Gastroesophageal sphincter (tissue), 4 donors: ENCODE measurements at regions not wholly inside any gene's neighbourhood (a gene's known extent, or its start where the extent isn't known, plus 50 kb on each side); places are given as distances from the start of the nearest gene placed in this dataset.

Experiments
- ATAC-seq: fragments of 150-250 bp; one replicate; pipeline ENCODE4 v1.9.1; 2016; ENCODE audit warnings: mild to moderate bottlenecking, moderate library complexity
- H3K27ac ChIP-seq, 4 donors: fragments of 200-600 bp; sonication (generic) in 3 of 4; 1 replicate in 3 of 4; 2 replicates in 1 of 4; pipeline ENCODE4 v1.5.1; 2016 to 2019
- H3K27me3 ChIP-seq: fragments of 200-600 bp; sonication (generic); one replicate; pipeline ENCODE4 v1.5.1; 2019
- H3K36me3 ChIP-seq, 2 donors: fragments of 200-600 bp; sonication (generic); one replicate each; pipeline ENCODE4 v1.5.1; 2019; ENCODE audit warnings: control low read depth in 1 of 2
- H3K4me1 ChIP-seq, 3 donors: fragments of 200-600 bp; sonication (generic); 1 replicate in 2 of 3; 2 replicates in 1 of 3; pipeline ENCODE4 v1.5.1; 2016 to 2019; ENCODE audit warnings: control low read depth in 2 of 3
- H3K4me3 ChIP-seq, 2 donors: fragments of 200-600 bp; sonication (generic); one replicate each; pipeline ENCODE4 v1.5.1; 2019; ENCODE audit warnings: mild to moderate bottlenecking in 1 of 2, moderate library complexity in 1 of 2
- H3K9me3 ChIP-seq, 3 donors: fragments of 200-600 bp; sonication (generic); one replicate each; pipeline ENCODE4 v1.5.1; 2017 to 2019; ENCODE audit warnings: control low read depth in 2 of 3
- CTCF ChIP-seq, 4 experiments: fragments of 200-600 bp in 2 of 4; fragments of 450-650 bp in 2 of 4; sonication (generic) in 1 of 4; IDR thresholded peaks; one replicate each; pipeline ENCODE4 v1.5.1; 2017 to 2019; ENCODE audit warnings: antibody characterized with exemption in 4 of 4, mild to moderate bottlenecking in 2 of 4, moderate library complexity in 2 of 4
- EP300 ChIP-seq: sonication (generic); formaldehyde crosslinking; IDR thresholded peaks from one replicate; pipeline ENCODE4 v1.6.1; 2017; ENCODE audit warnings: antibody characterized with exemption, mild to moderate bottlenecking
- POLR2A ChIP-seq, 2 donors: fragments of 450-650 bp; IDR thresholded peaks; one replicate each; pipeline ENCODE4 v1.6.1; 2017; ENCODE audit warnings: antibody characterized with exemption in 2 of 2, mild to moderate bottlenecking in 2 of 2, moderate library complexity in 1 of 2
- POLR2AphosphoS5 ChIP-seq: sonication (generic); formaldehyde crosslinking; IDR thresholded peaks from one replicate; pipeline ENCODE4 v1.6.1; 2017; ENCODE audit warnings: antibody characterized with exemption
- WGBS, 2 donors: methylation state at CpG; one replicate each; pipeline ENCODE4 v1.1.5; 2018; ENCODE audit warnings: low coverage in 1 of 2; 5-methylcytosine and 5-hydroxymethylcytosine counted together

- no peak for ATAC-seq
Observed at GRCh38 chr17:31653691-31654090, 205.4 kb downstream of the COPRS start.

GRCh38 chr17:31650756-31651520 lies 208.1 kb downstream of the COPRS start:
- Histone ChIP-seq H3K36me3 (no peaks in the 10 kb centered on the region), H3K9me3 (peaks cover 0 to 7% (median 0%) of the 10 kb centered on the region in 3 donors), H3K27ac (peak overlapping the region in 1 of 4 donors; percentile 43), H3K4me1 (peaks cover 0 to 15% (median 0%) of the 10 kb centered on the region in 3 donors), H3K27me3 (no peaks in the 10 kb centered on the region), H3K4me3 (no peak overlapping the region)
- no peak for TF ChIP-seq EP300
- TF ChIP-seq POLR2AphosphoS5 = no peak
- TF ChIP-seq CTCF (IDR thresholded peaks at IDR 0.05) = no peak
- TF ChIP-seq POLR2A (IDR thresholded peaks at IDR 0.05) = no peak
- 50 to 60% methylated on average over 1 to 5 of the region's 5 CpGs for WGBS, 2 donors
- no peak for ATAC-seq

More at GRCh38 chr17:31653691-31654090, 205.4 kb downstream of the COPRS start:
- H3K4me1 ChIP-seq = peaks cover 0 to 15% (median 0%) of the 10 kb centered on the region in 3 donors
- H3K4me3 ChIP-seq = no peak overlapping the region
- no peak for TF ChIP-seq EP300
- no peak for TF ChIP-seq CTCF (IDR thresholded peaks at IDR 0.05)
- no peak for TF ChIP-seq POLR2AphosphoS5
- no peak for TF ChIP-seq POLR2A (IDR thresholded peaks at IDR 0.05)
- H3K27me3 ChIP-seq = no peaks in the 10 kb centered on the region
- no peaks in the 10 kb centered on the region for H3K36me3 ChIP-seq
- no peak overlapping the region for H3K27ac ChIP-seq
- no peaks in the 10 kb centered on the region for H3K9me3 ChIP-seq
- 39 to 61% methylated on average over 4 to 5 of the region's 6 CpGs for WGBS, 2 donors

- no peak for ATAC-seq
- peaks cover 0 to 14% (median 0%) of the 10 kb centered on the region in 3 donors for H3K9me3 ChIP-seq
- no peak overlapping the region for H3K27ac ChIP-seq
- no peak for TF ChIP-seq EP300
- no peak for TF ChIP-seq POLR2A (IDR thresholded peaks at IDR 0.05)
- TF ChIP-seq POLR2AphosphoS5 = no peak
- no peak for TF ChIP-seq CTCF (IDR thresholded peaks at IDR 0.05)
- no peaks in the 10 kb centered on the region for H3K27me3 ChIP-seq
- WGBS, 2 donors = 68 to 90% methylated on average over 2 of the region's 3 CpGs
- no peaks in the 10 kb centered on the region for H3K36me3 ChIP-seq
- peaks cover 0 to 15% (median 0%) of the 10 kb centered on the region in 3 donors for H3K4me1 ChIP-seq
- no peak overlapping the region for H3K4me3 ChIP-seq
Observed at GRCh38 chr17:31649302-31649701, 209.7 kb downstream of the COPRS start.

- TF ChIP-seq CTCF (IDR thresholded peaks at IDR 0.05) (no peak), POLR2A (IDR thresholded peaks at IDR 0.05) (no peak), POLR2AphosphoS5 (no peak), EP300 (no peak)
- peaks cover 0 to 15% (median 0%) of the 10 kb centered on the region in 3 donors for H3K4me1 ChIP-seq
- no peaks in the 10 kb centered on the region for H3K36me3 ChIP-seq
- 64 to 67% methylated on average over 1 of the region's 1 CpG for WGBS, 2 donors
- H3K27me3 ChIP-seq = no peaks in the 10 kb centered on the region
- no peak overlapping the region for H3K4me3 ChIP-seq
- H3K27ac ChIP-seq = no peak overlapping the region
- ATAC-seq = no peak
- H3K9me3 ChIP-seq = peaks cover 0 to 14% (median 0%) of the 10 kb centered on the region in 3 donors
Observed at GRCh38 chr17:31647661-31648060, 211.4 kb downstream of the COPRS start.

GRCh38 chr17:31646642-31647041 lies 212.4 kb downstream of the COPRS start:
- H3K36me3 ChIP-seq = no peaks in the 10 kb centered on the region
- no peak for TF ChIP-seq POLR2A (IDR thresholded peaks at IDR 0.05)
- TF ChIP-seq EP300 = no peak
- TF ChIP-seq CTCF (IDR thresholded peaks at IDR 0.05) = no peak
- no peak for TF ChIP-seq POLR2AphosphoS5
- no peak overlapping the region for H3K27ac ChIP-seq
- H3K27me3 ChIP-seq = no peaks in the 10 kb centered on the region
- ATAC-seq = no peak
- peaks cover 0 to 14% (median 0%) of the 10 kb centered on the region in 3 donors for H3K9me3 ChIP-seq
- WGBS, 2 donors = 100% methylated on average over 2 of the region's 2 CpGs; no CpG with 5 or more reads in 1 of the 2 donors
- no peak overlapping the region for H3K4me3 ChIP-seq
- peaks cover 0 to 15% (median 0%) of the 10 kb centered on the region in 3 donors for H3K4me1 ChIP-seq
